Adrenal gland (tissue), 9 donors: ENCODE measurements at regions not wholly inside any gene's neighbourhood (a gene's known extent, or its start where the extent isn't known, plus 50 kb on each side); places are given as distances from the start of the nearest gene placed in this dataset.

Experiments
- DNase-seq, 7 donors: peaks; one replicate each; pipeline ENCODE4 v3.0.0-alpha.2; 2019 to 2020
- H3K27ac ChIP-seq, 5 donors: fragments of 200-600 bp; sonication (generic) in 4 of 5; 1 replicate in 3 of 5; 2 replicates in 2 of 5; pipeline versions ENCODE4 v1.5.1 to v1.8.0; 2016 to 2020; ENCODE audit warnings: mild to moderate bottlenecking in 1 of 5
- H3K27me3 ChIP-seq: fragments of 200-600 bp; 2 replicates; pipeline ENCODE4 v1.8.0; 2021
- H3K36me3 ChIP-seq, 2 donors: fragments of 200-600 bp; replicated peaks in 1 of 2; 1 replicate in 1 of 2; 2 replicates in 1 of 2; pipeline versions ENCODE4 v1.5.1 to v1.8.0; 2018 to 2022
- H3K4me1 ChIP-seq, 2 donors: fragments of 200-600 bp; replicated peaks in 1 of 2; 1 replicate in 1 of 2; 2 replicates in 1 of 2; pipeline versions ENCODE4 v1.5.1 to v1.8.0; 2018 to 2021
- H3K4me3 ChIP-seq, 4 donors: fragments of 200-600 bp; sonication (generic) in 3 of 4; one replicate each; pipeline ENCODE4 v1.5.1; 2016 to 2018
- H3K9me3 ChIP-seq, 3 donors: fragments of 200-600 bp; sonication (generic) in 1 of 3; replicated peaks in 1 of 3; 1 replicate in 2 of 3; 2 replicates in 1 of 3; pipeline versions ENCODE4 v1.5.1 to v1.8.0; 2016 to 2021
- POLR2A ChIP-seq, 2 donors: fragments of 450-650 bp; IDR thresholded peaks; one replicate each; pipeline ENCODE4 v1.6.1; 2017; ENCODE audit warnings: antibody characterized with exemption in 2 of 2, mild to moderate bottlenecking in 2 of 2, moderate library complexity in 1 of 2
- WGBS, 4 donors: extraction: QIAGEN DNeasy Blood & Tissue Kit in 2 of 4; methylation state at CpG; one replicate each; pipeline versions ENCODE4 v1.1.5 to v1.1.7; 2013 to 2017; 5-methylcytosine and 5-hydroxymethylcytosine counted together
- intact Hi-C, 2 donors: fragments of 100-400 bp; cut with DNase I; formaldehyde crosslinking; loops; one replicate each; pipeline versions ENCODE4 v1.14.1 to v1.15.0; 2022 to 2023
- TF ChIP-seq, protein P1 (sequence below), 6 experiments: fragments of 450-650 bp in 4 of 6; fragments of 200-600 bp in 2 of 6; sonication (generic) in 1 of 6; IDR thresholded peaks; 1 replicate in 5 of 6; 2 replicates in 1 of 6; pipeline versions ENCODE4 v1.5.1 to v1.8.0; 2016 to 2021; ENCODE audit warnings: antibody characterized with exemption in 6 of 6, mild to moderate bottlenecking in 2 of 6, moderate library complexity in 1 of 6
- donor health status: healthy with polysubstance abuse.
- donor health status: Bipolar disorder and iron deficiency.
- donor health status: DM: yes; HTN: yes; CAD: no.
- donor health status: DM: no; HTN: no; CAD: no.
- donor health status: DM: no; HTN: no; CAD: no.

DNA sequence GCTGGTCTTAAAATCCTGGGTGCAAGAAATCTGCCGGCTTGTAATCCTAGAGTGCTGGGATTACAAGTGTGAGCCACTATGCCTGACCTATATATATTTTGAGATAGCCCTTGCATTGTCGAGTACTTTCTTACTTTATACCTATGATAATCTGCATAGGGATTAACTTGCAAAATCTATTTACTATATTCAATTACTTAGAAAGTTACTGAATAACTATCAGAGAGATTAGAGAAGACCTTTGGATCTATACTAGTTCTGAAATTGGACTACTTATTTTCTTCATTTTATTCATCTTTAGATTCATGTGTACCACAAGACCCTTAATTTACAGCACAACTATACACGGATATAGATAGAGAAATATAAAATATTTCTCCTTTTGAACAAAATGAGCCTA, 1766.0 kb downstream of the NCAM2 start:
- no peaks in the 10 kb centered on the region for H3K9me3 ChIP-seq
- no peaks in the 10 kb centered on the region for H3K36me3 ChIP-seq
- intact Hi-C loops = no loop called here
- no peaks in the 10 kb centered on the region for H3K4me1 ChIP-seq
- TF ChIP-seq, protein P1, sequence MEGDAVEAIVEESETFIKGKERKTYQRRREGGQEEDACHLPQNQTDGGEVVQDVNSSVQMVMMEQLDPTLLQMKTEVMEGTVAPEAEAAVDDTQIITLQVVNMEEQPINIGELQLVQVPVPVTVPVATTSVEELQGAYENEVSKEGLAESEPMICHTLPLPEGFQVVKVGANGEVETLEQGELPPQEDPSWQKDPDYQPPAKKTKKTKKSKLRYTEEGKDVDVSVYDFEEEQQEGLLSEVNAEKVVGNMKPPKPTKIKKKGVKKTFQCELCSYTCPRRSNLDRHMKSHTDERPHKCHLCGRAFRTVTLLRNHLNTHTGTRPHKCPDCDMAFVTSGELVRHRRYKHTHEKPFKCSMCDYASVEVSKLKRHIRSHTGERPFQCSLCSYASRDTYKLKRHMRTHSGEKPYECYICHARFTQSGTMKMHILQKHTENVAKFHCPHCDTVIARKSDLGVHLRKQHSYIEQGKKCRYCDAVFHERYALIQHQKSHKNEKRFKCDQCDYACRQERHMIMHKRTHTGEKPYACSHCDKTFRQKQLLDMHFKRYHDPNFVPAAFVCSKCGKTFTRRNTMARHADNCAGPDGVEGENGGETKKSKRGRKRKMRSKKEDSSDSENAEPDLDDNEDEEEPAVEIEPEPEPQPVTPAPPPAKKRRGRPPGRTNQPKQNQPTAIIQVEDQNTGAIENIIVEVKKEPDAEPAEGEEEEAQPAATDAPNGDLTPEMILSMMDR (IDR thresholded peaks at IDR 0.05) = no peak
- no peak for TF ChIP-seq POLR2A (IDR thresholded peaks at IDR 0.05)
- no peak overlapping the region for H3K4me3 ChIP-seq
- no peak overlapping the region for H3K27ac ChIP-seq
- 90 to 93% (median 92%) methylated on average over 3 of the region's 3 CpGs for WGBS, 4 donors
- no peaks in the 10 kb centered on the region for H3K27me3 ChIP-seq
- DNase-seq = no peak

DNA sequence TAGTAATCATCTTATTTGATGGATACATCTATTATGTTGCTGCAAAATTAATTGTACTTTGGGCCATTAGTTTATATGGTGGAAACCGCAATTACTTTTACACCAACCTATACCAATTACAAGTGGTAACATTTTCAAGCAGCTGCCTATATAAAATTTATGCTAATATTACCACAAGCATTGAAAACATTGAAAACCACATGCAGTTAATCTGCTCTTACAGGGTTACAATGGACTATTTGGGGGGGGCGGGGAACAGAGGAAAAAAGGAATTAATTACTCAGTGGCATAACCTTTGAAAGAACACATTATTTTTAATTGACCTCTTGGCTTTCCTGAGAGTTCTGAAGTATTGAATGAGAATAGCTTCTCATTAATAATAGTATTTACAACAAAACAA, 1793.2 kb downstream of the NCAM2 start:
- Histone ChIP-seq H3K27me3 (no peaks in the 10 kb centered on the region), H3K4me3 (no peak overlapping the region), H3K27ac (no peak overlapping the region), H3K4me1 (no peaks in the 10 kb centered on the region), H3K9me3 (no peaks in the 10 kb centered on the region), H3K36me3 (no peaks in the 10 kb centered on the region)
- TF ChIP-seq POLR2A (IDR thresholded peaks at IDR 0.05) = no peak
- TF ChIP-seq, protein P1 (IDR thresholded peaks at IDR 0.05) = no peak
- DNase-seq = no peak
- intact Hi-C loops = loop anchor here (10.0 kb wide), 2 partner anchors 1777 to 1797 kb away; partner anchors contain the start of gene NCAM2 (in 1 of the 2)
- 78 to 81% (median 79%) methylated on average over 2 of the region's 2 CpGs for WGBS, 4 donors

DNA sequence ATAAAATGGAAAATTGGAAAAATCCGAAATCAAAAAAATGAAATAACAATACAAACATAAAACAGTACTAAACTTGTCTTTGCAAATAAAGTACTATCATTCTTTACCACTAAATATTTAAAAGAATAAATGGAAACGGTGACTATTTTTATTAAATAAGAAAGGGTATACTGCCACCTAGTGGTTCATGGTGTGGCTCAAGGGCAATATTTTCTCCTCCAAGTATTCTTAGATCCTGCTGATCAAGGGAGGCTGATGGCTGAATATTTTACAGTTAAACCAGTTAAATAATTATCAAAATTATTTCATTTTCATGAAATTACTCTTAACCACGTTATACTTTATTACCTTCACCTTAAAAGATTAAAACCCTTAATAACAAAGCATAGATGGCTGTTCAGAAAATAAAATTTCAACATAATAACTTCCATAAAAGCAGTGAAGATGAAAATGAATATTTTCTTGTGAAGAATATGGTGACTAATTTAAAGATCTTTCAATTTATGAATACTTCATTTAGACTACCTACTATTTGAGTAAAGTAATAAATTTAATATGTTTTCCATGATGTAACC, 1793.9 kb downstream of the NCAM2 start:
- Histone ChIP-seq H3K36me3 (no peaks in the 10 kb centered on the region), H3K9me3 (no peaks in the 10 kb centered on the region), H3K27me3 (no peaks in the 10 kb centered on the region), H3K4me1 (no peaks in the 10 kb centered on the region), H3K4me3 (no peak overlapping the region), H3K27ac (no peak overlapping the region)
- DNase-seq = peak in 5 of 7 donors; percentile 15 to 63 (median 27)
- intact Hi-C loops = loop anchor here (10.0 kb wide), 2 partner anchors 1777 to 1797 kb away; partner anchors contain the start of gene NCAM2 (in 1 of the 2)
- 0 to 2% (median 0%) methylated on average over 3 of the region's 3 CpGs for WGBS, 4 donors
- TF ChIP-seq POLR2A (IDR thresholded peaks at IDR 0.05) = no peak
- TF ChIP-seq, protein P1 (IDR thresholded peaks at IDR 0.05) = peak; percentile 48 to 83 (median 74)

DNA sequence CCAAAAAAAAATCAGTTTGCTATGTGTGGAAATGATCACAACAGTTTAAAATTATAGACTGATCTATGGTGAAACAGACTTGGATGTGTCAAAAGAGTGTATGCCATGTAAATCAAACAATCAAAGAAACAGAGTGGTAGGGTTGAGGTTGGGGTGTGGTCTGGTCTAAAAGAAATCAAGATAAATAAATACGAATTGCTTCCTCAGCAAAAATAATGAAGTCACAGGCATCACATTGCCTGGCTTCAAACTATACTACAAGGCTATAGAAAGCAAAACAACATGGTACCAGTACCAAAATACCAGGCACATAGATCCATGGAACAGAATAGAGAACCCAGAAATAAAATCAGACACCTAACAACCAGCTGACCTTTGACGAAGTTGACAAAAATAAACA, 1796.9 kb downstream of the NCAM2 start:
- Histone ChIP-seq H3K9me3 (no peaks in the 10 kb centered on the region), H3K27ac (no peak overlapping the region), H3K27me3 (no peaks in the 10 kb centered on the region), H3K4me3 (no peak overlapping the region), H3K36me3 (no peaks in the 10 kb centered on the region), H3K4me1 (no peaks in the 10 kb centered on the region)
- TF ChIP-seq POLR2A (IDR thresholded peaks at IDR 0.05) = no peak
- TF ChIP-seq, protein P1 (IDR thresholded peaks at IDR 0.05) = no peak
- WGBS, 4 donors = 69 to 88% (median 77%) methylated on average over 2 of the region's 2 CpGs
- DNase-seq = no peak
- intact Hi-C loops = loop anchor here (10.0 kb wide), 2 partner anchors 1780 to 1800 kb away; partner anchors contain the start of gene NCAM2 (in 1 of the 2)
